Keratinocyte (primary cell): ENCODE measurements at regions not wholly inside any gene's neighbourhood (a gene's known extent, or its start where the extent isn't known, plus 50 kb on each side); places are given as distances from the start of the nearest gene placed in this dataset.

Experiments
- CTCF ChIP-seq, 3 experiments: IDR thresholded peaks in 1 of 3; conservative IDR thresholded peaks in 1 of 3; optimal IDR thresholded peaks in 1 of 3; 2 replicates in 2 of 3; 3 replicates in 1 of 3; pipeline versions ENCODE3 to v1.5.1; 2011; ENCODE audit warnings: low read length in 3 of 3, mild to moderate bottlenecking in 3 of 3, moderate library complexity in 2 of 3, control low read depth in 1 of 3, inconsistent platforms in 1 of 3; ENCODE audit not compliant: insufficient read depth in 2 of 3; ENCODE audit errors: extremely low read depth in 1 of 3
- EZH2 ChIP-seq: IDR thresholded peaks from one replicate; pipeline ENCODE4 v1.6.1; 2012; ENCODE audit warnings: inconsistent platforms, mild to moderate bottlenecking, low read length, moderate library complexity

GRCh38 chr3:124206225-124207055, 214.5 kb upstream of the ROPN1 start:
- TF ChIP-seq CTCF (optimal IDR thresholded peaks at IDR 0.05 in 1 of 3, IDR thresholded peaks at IDR 0.05 in 1 of 3, conservative IDR thresholded peaks at IDR 0.05 in 1 of 3; ENCODE audit: extremely low read depth in 1 of 3, insufficient read depth in 2 of 3, low read length in 3 of 3) (no peak), EZH2 (no peak)
